Trophoblast cell (in vitro differentiated cells and primary cell): ENCODE measurements at regions not wholly inside any gene's neighbourhood (a gene's known extent, or its start where the extent isn't known, plus 50 kb on each side); places are given as distances from the start of the nearest gene placed in this dataset.

Experiments
- DNase-seq, 2 donors: peaks; one replicate each; pipeline ENCODE4 v3.0.0-alpha.2; 2016
- H2AFZ ChIP-seq: 2 replicates; pipeline ENCODE4 v1.6.1; 2013; ENCODE audit warnings: low read length, moderate library complexity, mild to moderate bottlenecking; ENCODE audit not compliant: insufficient read depth, poor library complexity
- H2AK5ac ChIP-seq: 2 replicates; pipeline ENCODE4 v1.6.1; 2013; ENCODE audit warnings: mild to moderate bottlenecking, low read length
- H2BK120ac ChIP-seq: 2 replicates; pipeline ENCODE4 v1.6.1; 2013; ENCODE audit warnings: low read length, mild to moderate bottlenecking, moderate library complexity; ENCODE audit not compliant: insufficient read depth, poor library complexity
- H2BK12ac ChIP-seq: 2 replicates; pipeline ENCODE4 v1.6.1; 2013; ENCODE audit warnings: mild to moderate bottlenecking, low read length, moderate library complexity
- H2BK5ac ChIP-seq: 2 replicates; pipeline ENCODE4 v1.6.1; 2013; ENCODE audit warnings: low read length, low read depth, moderate library complexity, mild to moderate bottlenecking; ENCODE audit not compliant: poor library complexity
- H3K14ac ChIP-seq: 2 replicates; pipeline ENCODE4 v1.6.1; 2013; ENCODE audit warnings: mild to moderate bottlenecking, low read length
- H3K18ac ChIP-seq: 2 replicates; pipeline ENCODE4 v1.6.1; 2013; ENCODE audit warnings: mild to moderate bottlenecking, low read length
- H3K23ac ChIP-seq: 2 replicates; pipeline ENCODE4 v1.6.1; 2013; ENCODE audit warnings: low read length
- H3K27ac ChIP-seq: 2 replicates; pipeline ENCODE4 v1.5.1; 2013; ENCODE audit warnings: low read depth, mild to moderate bottlenecking, inconsistent platforms, low read length, moderate library complexity
- H3K27me3 ChIP-seq: 2 replicates; pipeline ENCODE4 v1.6.1; 2013; ENCODE audit warnings: inconsistent platforms, mild to moderate bottlenecking, low read length, moderate library complexity; ENCODE audit not compliant: insufficient read depth
- H3K36me3 ChIP-seq, 2 experiments: 1 replicate in 1 of 2; 2 replicates in 1 of 2; pipeline ENCODE4 v1.6.1; 2013; ENCODE audit warnings: low read length in 2 of 2, mild to moderate bottlenecking in 2 of 2, moderate library complexity in 1 of 2; ENCODE audit not compliant: insufficient read depth in 2 of 2, control insufficient read depth in 1 of 2
- H3K4ac ChIP-seq: 2 replicates; pipeline ENCODE4 v1.6.1; 2013; ENCODE audit warnings: low read depth, mild to moderate bottlenecking, low read length, moderate library complexity
- H3K4me1 ChIP-seq, 2 experiments: 1 replicate in 1 of 2; 2 replicates in 1 of 2; pipeline ENCODE4 v1.6.1; 2013; ENCODE audit warnings: low read length in 2 of 2, mild to moderate bottlenecking in 2 of 2, moderate library complexity in 1 of 2; ENCODE audit not compliant: insufficient read depth in 2 of 2, control insufficient read depth in 1 of 2
- H3K4me2 ChIP-seq: 2 replicates; pipeline ENCODE4 v1.6.1; 2013; ENCODE audit warnings: inconsistent platforms, mild to moderate bottlenecking, low read length, moderate library complexity
- H3K4me3 ChIP-seq: 2 replicates; pipeline ENCODE4 v1.5.1; 2013; ENCODE audit warnings: mild to moderate bottlenecking, low read depth, low read length, inconsistent platforms
- H3K79me1 ChIP-seq: one replicate; pipeline ENCODE4 v1.6.1; 2013; ENCODE audit warnings: low read length
- H3K79me2 ChIP-seq: 2 replicates; pipeline ENCODE4 v1.6.1; 2013; ENCODE audit warnings: low read length, mild to moderate bottlenecking; ENCODE audit not compliant: control insufficient read depth, insufficient read depth, poor library complexity
- H3K9ac ChIP-seq: 2 replicates; pipeline ENCODE4 v1.6.1; 2013; ENCODE audit warnings: mild to moderate bottlenecking, low read length
- H3K9me3 ChIP-seq: 2 replicates; pipeline ENCODE4 v1.6.1; 2013; ENCODE audit warnings: low read depth, mild to moderate bottlenecking, control low read depth, inconsistent platforms, low read length; ENCODE audit not compliant: insufficient read depth
- H4K12ac ChIP-seq: 2 replicates; pipeline ENCODE4 v1.6.1; 2013; ENCODE audit warnings: low read depth, mild to moderate bottlenecking, low read length, moderate library complexity
- H4K8ac ChIP-seq: 2 replicates; pipeline ENCODE4 v1.6.1; 2013; ENCODE audit warnings: low read depth, mild to moderate bottlenecking, low read length, moderate library complexity
- H4K91ac ChIP-seq: one replicate; pipeline ENCODE4 v1.6.1; 2013; ENCODE audit warnings: low read depth, mild to moderate bottlenecking, low read length, moderate library complexity
- WGBS: extraction: QIAGEN DNeasy Blood & Tissue Kit; methylation state at CpG from one replicate; pipeline ENCODE4 v1.1.7; 2013; ENCODE audit warnings: missing lambda C conversion rate; ENCODE audit not compliant: insufficient read length, insufficient coverage; ENCODE audit errors: extremely low coverage; 5-methylcytosine and 5-hydroxymethylcytosine counted together

DNA sequence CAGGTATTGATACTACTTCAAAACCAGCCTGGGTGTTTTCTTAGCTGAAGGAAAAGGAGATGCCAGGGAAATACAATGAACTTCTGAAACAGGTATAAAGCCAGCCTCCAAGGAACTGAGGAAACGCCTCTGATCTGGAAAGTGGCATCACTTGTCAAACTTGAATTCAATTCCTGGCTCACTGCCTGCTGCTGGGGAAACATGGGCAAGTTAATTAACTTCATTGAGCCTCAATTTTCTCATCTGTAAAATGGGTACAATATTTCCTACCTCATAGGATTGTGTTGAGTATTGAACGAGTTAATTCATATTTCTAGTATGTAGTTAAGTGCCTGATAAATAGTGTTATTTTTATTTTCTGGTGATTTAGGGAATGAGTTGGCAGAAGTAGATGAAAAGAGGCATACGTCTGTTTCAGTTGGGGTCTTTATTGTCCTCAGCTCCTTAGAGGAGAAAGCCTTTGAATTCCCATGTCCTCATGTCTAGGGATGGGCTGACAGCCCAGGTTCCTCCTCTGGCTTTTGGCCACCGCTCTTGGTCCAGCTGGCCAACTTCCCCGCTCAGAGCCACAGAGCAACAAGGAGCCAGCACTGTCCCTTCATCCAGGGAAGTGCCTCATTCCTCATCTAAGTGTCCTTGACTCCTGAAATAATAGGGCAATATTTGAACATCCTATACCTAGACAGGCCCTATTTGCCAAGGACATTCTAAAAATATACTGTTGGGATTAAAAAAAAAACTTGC, 210.5 kb upstream of the GATA6 start:
- Histone ChIP-seq H2BK12ac (no peak overlapping the region), H3K4me2 (no peak overlapping the region), H3K4me3 (no peak overlapping the region), H3K18ac (no peak overlapping the region), H3K23ac (no peak overlapping the region), H2AK5ac (no peak overlapping the region), H2BK120ac (no peak overlapping the region), H3K27me3 (no peaks in the 10 kb centered on the region), H2AFZ (no peak overlapping the region), H3K79me2 (no peaks in the 10 kb centered on the region), H3K9ac (no peak overlapping the region), H3K27ac (no peak overlapping the region), H3K4ac (no peak overlapping the region), H3K4me1 (no peaks in the 10 kb centered on the region), H3K14ac (no peak overlapping the region), H2BK5ac (no peak overlapping the region), H3K9me3 (peaks cover 3% of the 10 kb centered on the region), H4K8ac (no peak overlapping the region), H3K79me1 (no peaks in the 10 kb centered on the region), H4K12ac (no peak overlapping the region), H3K36me3 (no peaks in the 10 kb centered on the region), H4K91ac (no peak overlapping the region)
- DNase-seq, result no peak
- WGBS, result no CpG with 5 or more reads among the region's 5 CpGs

DNA sequence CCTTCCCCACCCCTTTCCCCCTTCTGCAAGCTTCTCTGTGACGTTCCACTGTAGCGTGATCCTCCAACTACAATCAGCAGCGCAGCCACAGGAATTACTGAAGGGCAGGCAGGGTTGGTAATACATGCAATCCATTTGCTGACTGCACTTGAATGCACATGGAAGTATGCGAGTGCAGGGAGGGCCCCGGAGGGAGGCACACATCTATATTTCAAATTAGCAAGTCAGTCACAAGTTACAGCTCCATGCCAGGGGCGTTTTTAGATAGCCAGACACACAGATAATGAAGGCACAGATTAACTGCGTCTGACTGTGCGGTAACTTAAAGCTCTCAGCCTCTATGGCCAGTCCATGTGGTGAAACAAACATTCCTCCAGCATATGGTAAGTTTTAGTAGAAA, 209.2 kb upstream of the GATA6 start:
- H3K27me3 ChIP-seq, result no peaks in the 10 kb centered on the region
- no peak overlapping the region for H2BK5ac ChIP-seq
- H2AK5ac ChIP-seq, result no peak overlapping the region
- no peaks in the 10 kb centered on the region for H3K36me3 ChIP-seq
- no peak overlapping the region for H3K18ac ChIP-seq
- no peak overlapping the region for H3K14ac ChIP-seq
- DNase-seq, result peak; percentile 52 to 80
- no peak overlapping the region for H3K4me3 ChIP-seq
- H2AFZ ChIP-seq, result no peak overlapping the region
- no peak overlapping the region for H4K8ac ChIP-seq
- H3K23ac ChIP-seq, result no peak overlapping the region
- no peak overlapping the region for H2BK120ac ChIP-seq
- H3K9me3 ChIP-seq, result peaks cover 3% of the 10 kb centered on the region
- H2BK12ac ChIP-seq, result no peak overlapping the region
- H3K9ac ChIP-seq, result no peak overlapping the region
- no peak overlapping the region for H4K12ac ChIP-seq
- H4K91ac ChIP-seq, result no peak overlapping the region
- WGBS, result no CpG with 5 or more reads among the region's 8 CpGs
- no peak overlapping the region for H3K4me2 ChIP-seq
- H3K79me2 ChIP-seq, result no peaks in the 10 kb centered on the region
- H3K4me1 ChIP-seq, result no peaks in the 10 kb centered on the region
- no peaks in the 10 kb centered on the region for H3K79me1 ChIP-seq
- H3K4ac ChIP-seq, result no peak overlapping the region
- H3K27ac ChIP-seq, result no peak overlapping the region

DNA sequence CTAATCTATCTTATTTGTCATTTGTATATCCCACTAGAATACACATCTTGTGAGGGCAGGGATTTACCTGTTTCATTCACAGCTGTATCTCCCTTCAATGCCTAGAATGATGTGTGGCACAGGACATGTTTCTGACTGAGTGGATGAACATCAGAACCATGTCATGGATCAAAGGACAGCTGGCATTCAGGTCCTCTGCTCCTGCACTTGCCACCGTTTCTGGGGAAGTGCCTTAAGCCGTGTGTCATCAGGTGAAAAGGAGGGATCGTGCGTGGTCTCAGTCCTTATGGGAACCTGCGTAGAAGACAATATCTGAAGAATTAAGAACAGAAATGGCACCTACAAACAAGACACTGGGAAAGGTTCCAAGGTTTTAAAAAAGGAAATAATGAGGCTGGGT, 206.1 kb upstream of the GATA6 start:
- Histone ChIP-seq H4K12ac (no peak overlapping the region), H4K91ac (no peak overlapping the region), H3K36me3 (no peaks in the 10 kb centered on the region), H2BK5ac (no peak overlapping the region), H3K79me2 (no peaks in the 10 kb centered on the region), H3K4me3 (no peak overlapping the region), H3K9ac (no peak overlapping the region), H3K18ac (no peak overlapping the region), H2AFZ (no peak overlapping the region), H3K4ac (no peak overlapping the region), H3K14ac (no peak overlapping the region), H2BK120ac (no peak overlapping the region), H3K4me2 (no peak overlapping the region), H4K8ac (no peak overlapping the region), H3K9me3 (peaks cover 1% of the 10 kb centered on the region), H3K27me3 (no peaks in the 10 kb centered on the region), H2BK12ac (no peak overlapping the region), H2AK5ac (no peak overlapping the region), H3K4me1 (no peaks in the 10 kb centered on the region), H3K23ac (no peak overlapping the region), H3K27ac (no peak overlapping the region), H3K79me1 (no peaks in the 10 kb centered on the region)
- no CpG with 5 or more reads among the region's 5 CpGs for WGBS
- DNase-seq, result no peak

DNA sequence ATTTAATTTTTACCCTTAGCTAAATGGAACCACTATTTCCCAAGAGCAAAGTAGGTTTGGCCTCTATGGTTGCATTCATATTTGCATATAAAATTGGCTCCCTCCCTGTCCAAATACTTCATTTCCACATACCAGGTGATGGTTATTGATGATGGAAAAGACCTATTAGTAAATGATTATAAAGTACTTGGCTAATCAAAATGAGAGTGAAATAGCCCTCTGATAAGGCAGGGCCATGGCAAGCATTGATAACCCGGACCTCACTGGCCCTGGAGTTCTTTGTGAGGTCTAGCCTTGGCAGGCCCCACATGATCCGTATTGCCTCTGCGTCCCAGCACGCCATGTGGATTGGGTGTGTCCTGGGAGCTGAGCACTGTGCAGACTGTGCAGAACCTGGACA, 201.1 kb upstream of the GATA6 start:
- no peak overlapping the region for H2BK12ac ChIP-seq
- DNase-seq, result no peak
- no peaks in the 10 kb centered on the region for H3K4me1 ChIP-seq
- no peak overlapping the region for H3K9ac ChIP-seq
- no peak overlapping the region for H2AK5ac ChIP-seq
- no peak overlapping the region for H3K4me3 ChIP-seq
- H3K79me2 ChIP-seq, result no peaks in the 10 kb centered on the region
- no peak overlapping the region for H3K4ac ChIP-seq
- H4K91ac ChIP-seq, result no peak overlapping the region
- H3K14ac ChIP-seq, result no peak overlapping the region
- no peak overlapping the region for H2BK120ac ChIP-seq
- no peak overlapping the region for H2AFZ ChIP-seq
- peaks cover 2% of the 10 kb centered on the region for H3K9me3 ChIP-seq
- H3K79me1 ChIP-seq, result no peaks in the 10 kb centered on the region
- no peak overlapping the region for H2BK5ac ChIP-seq
- no CpG with 5 or more reads among the region's 4 CpGs for WGBS
- H3K27me3 ChIP-seq, result no peaks in the 10 kb centered on the region
- no peak overlapping the region for H4K8ac ChIP-seq
- no peak overlapping the region for H4K12ac ChIP-seq
- no peak overlapping the region for H3K23ac ChIP-seq
- H3K4me2 ChIP-seq, result no peak overlapping the region
- H3K36me3 ChIP-seq, result no peaks in the 10 kb centered on the region
- H3K18ac ChIP-seq, result no peak overlapping the region
- no peak overlapping the region for H3K27ac ChIP-seq
